ENCODE measurements at regions not wholly inside any gene's neighbourhood (a gene's known extent, or its start where the extent isn't known, plus 50 kb on each side); places are given as distances from the start of the nearest gene placed in this dataset.
"Not testable (repeated sequence)": the region's sequence is repeated elsewhere in the genome, so short reads cannot be mapped to it uniquely, and the experiment has no call there.

- H2AFZ ChIP-seq (replicated peaks; ENCODE audit: low read length, poor library complexity); BruUV-seq (replicated peaks); H3K27ac ChIP-seq (ENCODE audit: insufficient read depth, low read length); H4K8ac ChIP-seq (ENCODE audit: low read depth in 2 of 2, low read length in 2 of 2); H3K9ac ChIP-seq (ENCODE audit: low read depth, low read length); H4K91ac ChIP-seq (ENCODE audit: insufficient read depth, low read depth, low read length); H3K36me3 ChIP-seq (ENCODE audit: control insufficient read depth, insufficient read depth, low read length); dilution Hi-C loops (cut with HindIII; ENCODE audit: low sequenced_read_pairs, unreplicated experiment); H3K4me1 ChIP-seq (ENCODE audit: control insufficient read depth, insufficient read depth, low read length); H3K14ac ChIP-seq (replicated peaks; ENCODE audit: low read depth, low read length); H2BK5ac ChIP-seq (ENCODE audit: low read depth, low read length, poor library complexity, severe bottlenecking); CTCF ChIA-PET; H2BK20ac ChIP-seq (ENCODE audit: low read depth, low read length); H2BK15ac ChIP-seq (ENCODE audit: low read depth, low read length); ATAC-seq (ENCODE audit: low read depth); H3K4ac ChIP-seq (ENCODE audit: low read depth, low read length); intact Hi-C loops (cut with micrococcal nuclease); DNase-seq; H3K23ac ChIP-seq (ENCODE audit: low read depth, low read length); H4K20me1 ChIP-seq (ENCODE audit: insufficient read depth, low read length); H2BK120ac ChIP-seq (ENCODE audit: low read depth, low read length); H3K9me1 ChIP-seq (ENCODE audit: insufficient read depth, low read length); H3K4me3 ChIP-seq (ENCODE audit: insufficient read depth, low read depth, low read length); H3K27me3 ChIP-seq (ENCODE audit: control insufficient read depth, insufficient read depth, low read length); H3K18ac ChIP-seq (ENCODE audit: low read depth, low read length); in situ Hi-C loops (cut with MboI; ENCODE audit: low sequenced_read_pairs); H3K79me1 ChIP-seq (ENCODE audit: low read depth in 1 of 2, low read length in 2 of 2); H2AK5ac ChIP-seq (ENCODE audit: low read depth, low read length); H3K4me2 ChIP-seq (ENCODE audit: low read depth, low read length); H3K56ac ChIP-seq (ENCODE audit: extremely low read depth, insufficient read depth, low read length); H2AK9ac ChIP-seq (replicated peaks; ENCODE audit: low read depth, low read length, poor library complexity); H4K5ac ChIP-seq (ENCODE audit: low read depth, low read length); POLR2A ChIA-PET (ENCODE audit: unreplicated experiment): not testable (repeated sequence)
- peaks cover 39% of the 10 kb centered on the region for H3K9me3 ChIP-seq (ENCODE audit: control insufficient read depth, insufficient read depth, low read length)
- 20% methylated on average over 1 of the region's 8 CpGs; no CpG with 5 or more reads in 1 of the 2 experiments for WGBS, 2 experiments (ENCODE audit: extremely low coverage in 2 of 2, insufficient read length in 1 of 2)
These were observed 139.2 kb upstream of the TPTE start for GRCh38 chr21:10382135-10382534.

GRCh38 chr21:10382580-10382979, 138.8 kb upstream of the TPTE start:
- H3K23ac ChIP-seq (ENCODE audit: low read depth, low read length); H3K14ac ChIP-seq (replicated peaks; ENCODE audit: low read depth, low read length); H3K4me1 ChIP-seq (ENCODE audit: control insufficient read depth, insufficient read depth, low read length); in situ Hi-C loops (cut with MboI; ENCODE audit: low sequenced_read_pairs); H2BK5ac ChIP-seq (ENCODE audit: low read depth, low read length, poor library complexity, severe bottlenecking); ATAC-seq (ENCODE audit: low read depth); BruUV-seq (replicated peaks); H4K91ac ChIP-seq (ENCODE audit: insufficient read depth, low read depth, low read length); DNase-seq; H2AK9ac ChIP-seq (replicated peaks; ENCODE audit: low read depth, low read length, poor library complexity); H3K36me3 ChIP-seq (ENCODE audit: control insufficient read depth, insufficient read depth, low read length); H4K8ac ChIP-seq (ENCODE audit: low read depth in 2 of 2, low read length in 2 of 2); H3K56ac ChIP-seq (ENCODE audit: extremely low read depth, insufficient read depth, low read length); H2BK15ac ChIP-seq (ENCODE audit: low read depth, low read length); H4K20me1 ChIP-seq (ENCODE audit: insufficient read depth, low read length); H3K9ac ChIP-seq (ENCODE audit: low read depth, low read length); H3K18ac ChIP-seq (ENCODE audit: low read depth, low read length); H3K9me1 ChIP-seq (ENCODE audit: insufficient read depth, low read length); H3K27me3 ChIP-seq (ENCODE audit: control insufficient read depth, insufficient read depth, low read length); H2AFZ ChIP-seq (replicated peaks; ENCODE audit: low read length, poor library complexity); H2AK5ac ChIP-seq (ENCODE audit: low read depth, low read length); H3K27ac ChIP-seq (ENCODE audit: insufficient read depth, low read length); dilution Hi-C loops (cut with HindIII; ENCODE audit: low sequenced_read_pairs, unreplicated experiment); H4K5ac ChIP-seq (ENCODE audit: low read depth, low read length); CTCF ChIA-PET; H2BK20ac ChIP-seq (ENCODE audit: low read depth, low read length); H3K4me2 ChIP-seq (ENCODE audit: low read depth, low read length); H2BK120ac ChIP-seq (ENCODE audit: low read depth, low read length); H3K4ac ChIP-seq (ENCODE audit: low read depth, low read length); intact Hi-C loops (cut with micrococcal nuclease); POLR2A ChIA-PET (ENCODE audit: unreplicated experiment); H3K4me3 ChIP-seq (ENCODE audit: insufficient read depth, low read depth, low read length); H3K79me1 ChIP-seq (ENCODE audit: low read depth in 1 of 2, low read length in 2 of 2): not testable (repeated sequence)
- peaks cover 39% of the 10 kb centered on the region for H3K9me3 ChIP-seq (ENCODE audit: control insufficient read depth, insufficient read depth, low read length)
- WGBS, 2 experiments (ENCODE audit: extremely low coverage in 2 of 2, insufficient read length in 1 of 2), result no CpG with 5 or more reads among the region's 5 CpGs

All from IMR-90 (cell line).